HG02852 (cell line): ENCODE measurements at regions not wholly inside any gene's neighbourhood (a gene's known extent, or its start where the extent isn't known, plus 50 kb on each side); places are given as distances from the start of the nearest gene placed in this dataset.

Experiments
- ATAC-seq: cut with Tn5 transposase; IDR thresholded peaks from one replicate; pipeline ENCODE4 v1.9.1; 2021; ENCODE audit warnings: mild to moderate bottlenecking, moderate library complexity; ENCODE audit not compliant: unreplicated experiment

GRCh38 chrX:15918003-15918402 lies 63.4 kb upstream of the AP1S2 start:
- ATAC-seq, result no peak

GRCh38 chrX:15916704-15917084 lies 62.1 kb upstream of the AP1S2 start:
- no peak for ATAC-seq

GRCh38 chrX:15915959-15916703 lies 61.5 kb upstream of the AP1S2 start:
- no peak for ATAC-seq

- ATAC-seq, result no peak
These were observed 59.9 kb upstream of the AP1S2 start for GRCh38 chrX:15914486-15914885.

DNA sequence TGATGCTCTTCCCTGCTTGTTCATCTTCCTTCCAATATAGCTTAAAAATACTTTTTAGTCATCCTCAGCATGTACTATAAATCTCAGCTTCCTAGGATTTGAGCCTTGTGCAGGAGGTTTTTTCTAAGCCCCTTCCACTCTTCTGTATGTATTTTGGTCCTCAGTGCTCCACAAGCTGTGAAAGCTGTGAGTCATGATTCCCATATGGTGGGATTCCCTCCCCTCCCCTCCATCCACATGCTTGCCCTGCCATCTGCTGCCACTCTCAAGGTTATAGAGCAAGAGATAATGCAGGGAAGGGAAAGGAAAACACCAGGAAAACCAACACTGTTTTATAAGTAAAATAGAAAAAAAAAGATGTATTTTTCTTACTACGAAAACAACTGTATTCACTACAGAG lies 58.5 kb upstream of the AP1S2 start:
- no peak for ATAC-seq

GRCh38 chrX:15911734-15912550 lies 57.3 kb upstream of the AP1S2 start:
- peak; percentile 80 for ATAC-seq

- no peak for ATAC-seq
These were observed 55.0 kb upstream of the AP1S2 start for GRCh38 chrX:15909605-15910004.

DNA sequence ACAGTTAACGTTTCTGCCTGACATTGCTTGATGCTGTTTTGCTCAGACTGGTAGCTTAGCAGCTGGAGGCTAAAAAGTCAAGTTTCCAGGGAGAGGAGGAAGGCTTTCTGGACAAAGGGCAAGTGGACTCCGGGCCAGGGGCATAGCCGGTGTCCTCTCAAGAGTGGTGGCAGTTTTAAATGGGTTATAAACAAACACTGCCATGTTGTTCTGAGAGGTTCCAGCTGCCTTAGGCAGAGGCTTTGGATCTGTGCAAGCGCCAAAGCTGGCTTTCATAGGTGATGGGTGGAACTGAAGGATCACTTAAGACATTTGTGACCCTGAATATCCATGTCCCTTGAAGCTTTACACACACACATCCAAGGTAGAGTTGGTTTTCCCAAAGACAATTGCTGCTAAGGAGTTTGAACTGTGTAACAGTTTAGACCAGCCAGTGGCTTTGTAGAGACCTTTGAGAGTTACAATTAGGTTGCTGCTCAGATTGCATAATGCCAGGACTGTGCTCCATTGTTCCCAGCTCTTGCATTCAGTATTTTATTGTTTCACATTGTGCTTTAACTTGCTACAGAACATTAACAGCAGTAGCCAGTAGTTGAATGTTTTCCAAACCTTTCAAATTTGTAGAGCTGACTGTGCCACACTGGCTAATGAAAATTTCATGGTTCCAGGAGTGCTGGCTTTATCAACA lies 54.1 kb upstream of the AP1S2 start:
- ATAC-seq, result no peak

- ATAC-seq, result no peak
These were observed 51.7 kb upstream of the AP1S2 start for GRCh38 chrX:15906041-15906943.
